ENCODE measurements at regions not wholly inside any gene's neighbourhood (a gene's known extent, or its start where the extent isn't known, plus 50 kb on each side); places are given as distances from the start of the nearest gene placed in this dataset.
A peak's percentile ranks its signal among the peaks of the same experiment; 100 is the strongest.

- Histone ChIP-seq H2BK20ac (ENCODE audit: low read depth, low read length) (0 out of 2 replicates have a peak overlapping the region, but pooled peaks have one; percentile 9), H3K9ac (ENCODE audit: low read depth, low read length) (no peak overlapping the region), H2AK9ac (replicated peaks; ENCODE audit: low read depth, low read length, poor library complexity) (no peak overlapping the region), H3K14ac (replicated peaks; ENCODE audit: low read depth, low read length) (0 out of 2 replicates have a peak overlapping the region, but pooled peaks have one; percentile 28), H3K9me1 (ENCODE audit: insufficient read depth, low read length) (no peaks in the 10 kb centered on the region), H3K4me1 (ENCODE audit: control insufficient read depth, insufficient read depth, low read length) (no peaks in the 10 kb centered on the region), H3K4ac (ENCODE audit: low read depth, low read length) (no peak overlapping the region), H4K20me1 (ENCODE audit: insufficient read depth, low read length) (no peaks in the 10 kb centered on the region), H3K56ac (ENCODE audit: extremely low read depth, insufficient read depth, low read length) (no peak overlapping the region), H3K18ac (ENCODE audit: low read depth, low read length) (no peak overlapping the region), H3K4me3 (ENCODE audit: insufficient read depth, low read depth, low read length) (no peak overlapping the region), H2BK120ac (ENCODE audit: low read depth, low read length) (peak overlapping the region; percentile 30; the same call in 1 of the 2 replicates), H2AFZ (replicated peaks; ENCODE audit: low read length, poor library complexity) (peak overlapping the region; percentile 82), H4K91ac (ENCODE audit: insufficient read depth, low read depth, low read length) (no peak overlapping the region), H3K9me3 (ENCODE audit: control insufficient read depth, insufficient read depth, low read length) (no peaks in the 10 kb centered on the region), H2BK5ac (ENCODE audit: low read depth, low read length, poor library complexity, severe bottlenecking) (no peak overlapping the region), H4K8ac (ENCODE audit: low read depth in 2 of 2, low read length in 2 of 2) (no peak overlapping the region; a peak in 1 of 4 replicates), H2AK5ac (ENCODE audit: low read depth, low read length) (no peak overlapping the region), H2BK15ac (ENCODE audit: low read depth, low read length) (no peak overlapping the region), H3K36me3 (ENCODE audit: control insufficient read depth, insufficient read depth, low read length) (no peaks in the 10 kb centered on the region), H3K27me3 (ENCODE audit: control insufficient read depth, insufficient read depth, low read length) (peaks cover 2% of the 10 kb centered on the region; the same call in 1 of the 2 replicates), H3K27ac (ENCODE audit: insufficient read depth, low read length) (no peak overlapping the region), H3K4me2 (ENCODE audit: low read depth, low read length) (no peak overlapping the region), H3K23ac (ENCODE audit: low read depth, low read length) (no peak overlapping the region), H3K79me1 (ENCODE audit: low read depth in 1 of 2, low read length in 2 of 2) (no peaks in the 10 kb centered on the region), H4K5ac (ENCODE audit: low read depth, low read length) (no peak overlapping the region; the same call in 1 of the 2 replicates)
- dilution Hi-C loops (cut with HindIII; ENCODE audit: low sequenced_read_pairs, unreplicated experiment) (no loop called here), intact Hi-C loops (cut with micrococcal nuclease) (no loop called here), in situ Hi-C loops (cut with MboI; ENCODE audit: low sequenced_read_pairs) (no loop called here)
- ChIA-PET POLR2A (ENCODE audit: unreplicated experiment) (interaction anchor here (0.6 kb wide), 1 partner anchor 17 kb away, joined by 5 read pairs; no protein-coding TSS in a partner anchor), CTCF (interaction anchor here (1.5 kb wide), 1 partner anchor 9 kb away, joined by 3 read pairs; no protein-coding TSS in a partner anchor)
- no peak for TF ChIP-seq RAD21 (IDR thresholded peaks at IDR 0.05; ENCODE audit: low read length)
- no peak for TF ChIP-seq POLR2A (IDR thresholded peaks at IDR 0.05; ENCODE audit: low read depth, low read length)
- no peak for TF ChIP-seq SMC3 (IDR thresholded peaks at IDR 0.05; ENCODE audit: low read depth, low read length)
- TF ChIP-seq MAFK (IDR thresholded peaks at IDR 0.05; ENCODE audit: low read depth, low read length): no peak
- TF ChIP-seq FOS (IDR thresholded peaks at IDR 0.05; ENCODE audit: low read depth, low read length): no peak
- no peak for TF ChIP-seq RFX5 (IDR thresholded peaks at IDR 0.05; ENCODE audit: low read depth, low read length)
- no peak for TF ChIP-seq MAZ (IDR thresholded peaks at IDR 0.05; ENCODE audit: borderline replicate concordance, low read depth, low read length)
- TF ChIP-seq CTCF (conservative IDR thresholded peaks at IDR 0.05; ENCODE audit: low read depth, low read length): no peak
- TF ChIP-seq CHD1 (IDR thresholded peaks at IDR 0.05; ENCODE audit: low read depth, low read length): no peak
- WGBS, 2 experiments (ENCODE audit: extremely low coverage in 2 of 2, insufficient read length in 1 of 2): 24% methylated on average over 7 of the region's 13 CpGs; no CpG with 5 or more reads in 1 of the 2 experiments
- BruUV-seq (replicated peaks): no TSS peak
- DNase-seq: no peak
- peak; percentile 64 for ATAC-seq (ENCODE audit: low read depth)
Measured at GRCh38 chr5:17415321-17415758, 82.7 kb upstream of the TAF11L2 start.

All from IMR-90 (cell line).